Renal cortex interstitium (tissue), 11 donors: ENCODE measurements at regions not wholly inside any gene's neighbourhood (a gene's known extent, or its start where the extent isn't known, plus 50 kb on each side); places are given as distances from the start of the nearest gene placed in this dataset.

ENCODE experiments used
- DNase-seq, 11 donors: peaks; one replicate each; pipeline ENCODE4 v3.0.0-alpha.2; 2013; ENCODE audit warnings: low read depth in 9 of 11, low spot score in 4 of 11; ENCODE audit errors: extremely low read depth in 1 of 11

DNA sequence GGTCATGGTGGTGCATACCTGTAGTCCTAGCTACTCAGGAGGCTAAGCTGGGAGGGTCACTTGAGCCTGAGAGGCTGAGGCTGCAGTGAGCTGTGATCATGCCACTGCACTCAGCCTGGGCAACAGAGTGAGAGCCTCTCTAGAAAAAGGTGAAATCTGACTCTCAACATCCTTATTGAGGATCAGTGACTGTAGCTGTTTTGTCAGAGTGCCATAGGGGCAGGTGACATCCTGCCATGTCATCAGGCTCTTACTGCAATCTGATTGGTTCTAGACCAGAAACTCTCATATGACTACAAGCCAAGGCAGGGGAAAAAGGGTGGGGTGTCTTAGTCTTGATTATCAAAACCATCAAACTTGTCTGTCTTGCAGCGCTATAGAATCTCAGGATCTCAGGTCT lies 62.8 kb upstream of the NGF start:
- DNase-seq = no peak

DNA sequence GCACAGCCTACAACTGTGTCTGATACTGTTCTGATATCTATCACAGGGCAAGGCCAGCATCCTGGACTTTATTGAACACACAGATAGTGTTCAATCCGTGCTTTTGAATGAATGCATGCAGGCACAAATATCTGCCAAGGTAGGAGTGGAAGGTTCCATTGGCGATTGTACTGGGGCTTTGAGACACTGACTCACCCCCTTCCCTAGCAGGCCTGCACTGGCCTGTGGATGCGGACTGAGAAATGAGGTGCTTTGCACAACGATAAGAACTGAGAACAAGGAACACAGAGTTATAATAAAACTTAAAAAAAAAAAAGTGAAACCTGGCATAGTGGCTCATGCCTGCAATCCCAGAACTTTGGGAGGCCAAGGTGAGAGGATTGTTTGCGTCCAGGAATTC lies 62.4 kb upstream of the NGF start:
- DNase-seq = no peak

DNA sequence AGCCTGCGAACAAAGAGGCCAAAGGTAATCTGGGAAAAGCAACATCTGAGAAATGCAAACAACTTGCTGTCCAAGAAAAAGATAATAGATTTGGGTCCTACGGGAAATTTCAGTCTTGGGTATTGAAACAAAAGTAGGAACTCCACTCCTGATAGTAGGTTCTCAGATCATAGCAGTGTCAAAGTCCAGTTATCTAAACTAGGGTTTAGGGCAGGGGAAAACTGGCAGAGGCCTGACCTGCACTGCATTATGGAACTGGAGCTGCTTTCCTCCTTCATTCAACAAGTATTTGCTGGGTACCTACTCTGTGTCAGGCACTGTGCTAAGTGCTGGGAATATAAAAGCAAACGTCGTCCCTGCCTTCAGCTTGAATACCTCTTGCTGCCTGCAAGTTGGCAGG lies 60.7 kb upstream of the NGF start:
- no peak for DNase-seq
